GM23338 (cell line): ENCODE measurements at regions not wholly inside any gene's neighbourhood (a gene's known extent, or its start where the extent isn't known, plus 50 kb on each side); places are given as distances from the start of the nearest gene placed in this dataset.

Experiments
- CREB1 ChIP-seq: fragments of 250-450 bp; sonication (Bioruptor Pico); IDR thresholded peaks from 2 replicates; pipeline ENCODE4 v1.5.0; 2020; ENCODE audit warnings: low read depth, mild to moderate bottlenecking, moderate library complexity
- CTCF ChIP-seq, 2 experiments: fragments of 200-600 bp in 1 of 2; sonication (generic) in 1 of 2; conservative IDR thresholded peaks; 2 replicates each; pipeline versions ENCODE4 v1.5.1 to v1.6.1; 2016 to 2017; ENCODE audit warnings: antibody characterized with exemption in 2 of 2, low read depth in 2 of 2, mild to moderate bottlenecking in 2 of 2, moderate library complexity in 1 of 2
- EZH2 ChIP-seq: fragments of 200-600 bp; sonication (generic); IDR thresholded peaks from one replicate; pipeline ENCODE4 v1.8.0; 2017; ENCODE audit warnings: antibody characterized with exemption, mild to moderate bottlenecking, low read depth; ENCODE audit not compliant: unreplicated experiment
- EZH2phosphoT487 ChIP-seq: fragments of 200-600 bp; sonication (generic); IDR thresholded peaks from one replicate; pipeline ENCODE4 v1.8.1; 2018; ENCODE audit warnings: antibody characterized with exemption; ENCODE audit not compliant: unreplicated experiment
- JUNB ChIP-seq: IDR thresholded peaks from one replicate; pipeline ENCODE4 v1.6.1; 2016; ENCODE audit warnings: antibody characterized with exemption; ENCODE audit not compliant: unreplicated experiment
- ZNF331 ChIP-seq: fragments of 250-450 bp; sonication (Bioruptor Pico); IDR thresholded peaks from 2 replicates; pipeline ENCODE4 v1.5.0; 2020; ENCODE audit warnings: low read depth, mild to moderate bottlenecking, moderate library complexity
- ZNF462 ChIP-seq: fragments of 250-450 bp; sonication (Bioruptor Pico); IDR thresholded peaks from 2 replicates; pipeline ENCODE4 v1.5.0; 2020; ENCODE audit warnings: mild to moderate bottlenecking, moderate library complexity

- TF ChIP-seq ZNF462, result no peak
- TF ChIP-seq CREB1 (CRISPR knock-in tag), result no peak
- TF ChIP-seq EZH2, result no peak
- no peak for TF ChIP-seq ZNF331 (CRISPR knock-in tag)
- TF ChIP-seq JUNB, result no peak
- no peak for TF ChIP-seq EZH2phosphoT487
- no peak for TF ChIP-seq CTCF (conservative IDR thresholded peaks at IDR 0.05; ENCODE audit: low read depth in 2 of 2)
Measured at GRCh38 chr2:240383871-240384700, 51.4 kb upstream of the GPC1 start (continued).
